Duodenal mucosa (tissue), 2 donors: ENCODE measurements at regions not wholly inside any gene's neighbourhood (a gene's known extent, or its start where the extent isn't known, plus 50 kb on each side); places are given as distances from the start of the nearest gene placed in this dataset.

Experiments
- H3K27ac ChIP-seq: one replicate; pipeline ENCODE4 v1.7.0; 2013; ENCODE audit warnings: low read depth, low read length
- H3K27me3 ChIP-seq, 2 donors: one replicate each; pipeline ENCODE4 v1.7.0; 2013; ENCODE audit warnings: low read length in 2 of 2, control low read depth in 1 of 2; ENCODE audit not compliant: insufficient read depth in 2 of 2, control insufficient read depth in 1 of 2
- H3K36me3 ChIP-seq, 2 donors: one replicate each; pipeline ENCODE4 v1.7.0; 2013; ENCODE audit warnings: low read length in 2 of 2, control low read depth in 1 of 2; ENCODE audit not compliant: insufficient read depth in 2 of 2, control insufficient read depth in 1 of 2
- H3K4me1 ChIP-seq, 2 donors: one replicate each; pipeline ENCODE4 v1.7.0; 2013; ENCODE audit warnings: low read length in 2 of 2, control low read depth in 1 of 2; ENCODE audit not compliant: insufficient read depth in 2 of 2, control insufficient read depth in 1 of 2
- H3K4me3 ChIP-seq, 2 donors: one replicate each; pipeline ENCODE4 v1.7.0; 2013; ENCODE audit warnings: low read length in 2 of 2, low read depth in 1 of 2
- H3K9ac ChIP-seq, 2 donors: one replicate each; pipeline ENCODE4 v1.7.0; 2013; ENCODE audit warnings: low read length in 2 of 2, low read depth in 1 of 2
- H3K9me3 ChIP-seq, 2 donors: one replicate each; pipeline ENCODE4 v1.7.0; 2013; ENCODE audit warnings: low read length in 2 of 2, control low read depth in 1 of 2; ENCODE audit not compliant: control insufficient read depth in 1 of 2

DNA sequence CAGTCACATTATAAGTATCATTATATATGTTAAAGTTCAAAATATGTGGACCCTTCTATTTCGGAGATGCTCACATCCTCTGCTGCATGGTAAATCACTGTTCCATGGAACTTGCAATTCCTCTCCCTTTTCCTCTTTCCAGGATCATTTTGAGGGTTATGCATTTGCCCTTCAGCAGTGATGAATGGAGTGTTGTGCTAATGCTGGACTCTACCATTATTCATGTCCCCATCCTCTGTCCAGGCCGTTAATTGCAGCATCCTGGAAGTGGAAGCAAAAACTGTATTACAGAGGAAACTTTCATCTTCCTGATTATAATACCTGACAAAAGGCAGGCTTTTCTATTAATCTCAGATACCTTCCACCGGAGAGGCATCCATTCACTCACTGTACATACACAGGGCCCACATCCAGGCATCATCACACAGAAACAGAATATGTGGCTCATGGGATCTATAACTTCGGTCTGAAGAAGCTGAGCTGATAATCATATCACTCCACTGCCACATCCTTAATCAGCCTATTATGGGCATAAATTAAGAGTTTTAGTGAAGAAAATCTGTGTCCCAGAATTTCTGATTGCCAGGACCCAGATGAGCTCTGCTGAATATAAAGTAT is 65.0 kb upstream of the ACO1 start:
- Histone ChIP-seq H3K9me3 (no peaks in the 10 kb centered on the region), H3K27ac (no peak overlapping the region), H3K4me1 (no peaks in the 10 kb centered on the region), H3K9ac (no peak overlapping the region), H3K36me3 (no peaks in the 10 kb centered on the region), H3K27me3 (no peaks in the 10 kb centered on the region), H3K4me3 (no peak overlapping the region)

DNA sequence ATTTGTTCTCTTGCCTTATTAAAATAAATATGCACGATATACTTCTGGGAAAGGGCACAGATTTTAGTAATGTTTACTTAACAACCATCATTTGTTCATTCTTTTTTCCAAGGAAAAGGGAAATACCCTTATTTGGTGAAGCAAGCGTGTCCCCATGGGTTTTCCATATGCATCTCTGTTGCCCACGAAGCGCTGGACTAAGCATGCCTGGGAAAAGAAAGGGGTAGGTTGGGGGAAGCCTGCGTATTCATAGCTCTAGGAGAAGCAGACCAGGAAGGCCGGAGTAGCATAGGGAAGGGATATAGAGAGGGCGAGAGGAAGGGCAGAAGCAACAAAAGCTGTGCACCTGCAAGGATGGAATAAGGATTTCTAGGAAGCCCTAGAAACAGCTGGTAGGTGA is 61.8 kb upstream of the ACO1 start:
- Histone ChIP-seq H3K36me3 (no peaks in the 10 kb centered on the region), H3K27ac (no peak overlapping the region), H3K9me3 (no peaks in the 10 kb centered on the region), H3K4me3 (no peak overlapping the region), H3K4me1 (no peaks in the 10 kb centered on the region), H3K9ac (no peak overlapping the region), H3K27me3 (no peaks in the 10 kb centered on the region)

DNA sequence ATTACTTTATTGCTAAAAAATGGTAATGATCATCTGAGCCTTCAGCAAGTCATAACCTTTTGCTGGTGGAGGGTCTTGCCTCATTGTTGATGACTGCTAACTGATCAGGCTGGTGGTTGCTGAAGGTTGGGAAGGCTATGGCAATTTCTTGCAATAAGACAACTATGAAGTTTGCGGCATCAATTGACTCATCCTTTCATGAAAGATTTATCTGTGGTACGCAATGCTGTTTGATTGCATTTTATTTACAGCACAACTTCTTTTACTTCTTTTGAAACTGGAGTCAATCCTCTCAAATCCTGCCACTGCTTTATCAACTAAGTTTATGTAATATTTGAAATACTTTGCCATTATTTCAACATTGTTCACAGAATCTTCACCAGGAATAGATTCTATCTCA is 58.3 kb upstream of the ACO1 start:
- Histone ChIP-seq H3K9me3 (no peaks in the 10 kb centered on the region), H3K27ac (no peak overlapping the region), H3K4me1 (no peaks in the 10 kb centered on the region), H3K9ac (no peak overlapping the region), H3K27me3 (no peaks in the 10 kb centered on the region), H3K36me3 (no peaks in the 10 kb centered on the region), H3K4me3 (no peak overlapping the region)

DNA sequence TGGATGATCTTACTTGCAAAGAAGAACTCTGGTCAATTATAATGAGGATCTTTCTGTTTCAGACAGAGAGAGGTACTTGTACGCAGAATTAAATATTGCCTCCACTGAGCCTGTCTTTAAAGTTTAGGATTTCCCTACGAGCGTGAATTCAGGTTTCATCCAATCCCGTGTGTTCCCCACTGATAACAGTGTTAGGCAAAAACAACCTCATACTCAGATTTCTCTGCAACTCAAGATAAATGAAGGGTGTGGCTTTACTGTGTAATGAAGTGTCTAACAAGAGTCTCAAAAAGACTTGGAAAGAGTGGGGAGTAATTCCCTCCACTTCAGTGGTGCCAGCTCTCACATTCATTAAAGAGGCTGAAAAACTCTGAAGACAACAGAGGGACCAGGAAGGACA is 53.2 kb upstream of the ACO1 start:
- no peaks in the 10 kb centered on the region for H3K36me3 ChIP-seq
- peaks cover 0 to 3% of the 10 kb centered on the region in 2 donors for H3K27me3 ChIP-seq
- H3K4me3 ChIP-seq: no peak overlapping the region
- no peaks in the 10 kb centered on the region for H3K9me3 ChIP-seq
- no peak overlapping the region for H3K9ac ChIP-seq
- no peak overlapping the region for H3K27ac ChIP-seq
- H3K4me1 ChIP-seq: no peaks in the 10 kb centered on the region

DNA sequence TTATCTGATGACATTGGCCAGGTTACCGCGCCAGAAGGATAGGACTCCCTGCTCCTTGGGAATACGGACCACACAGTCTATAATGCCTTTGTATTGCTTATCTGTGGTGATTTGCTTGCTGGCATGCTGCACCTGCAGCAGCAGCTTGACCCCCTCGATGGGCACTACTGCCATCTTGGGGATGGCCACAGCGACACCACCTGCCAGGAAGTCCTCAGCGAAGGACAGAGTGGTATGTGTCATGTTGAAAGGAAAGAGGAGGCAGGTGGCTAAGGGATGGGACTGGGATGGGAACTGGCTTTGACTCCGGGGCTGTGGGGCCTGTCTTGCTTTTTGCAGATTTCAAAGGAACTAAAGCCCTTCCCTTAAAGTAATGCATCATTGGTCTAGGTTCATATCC is 50.3 kb upstream of the ACO1 start:
- Histone ChIP-seq H3K9ac (no peak overlapping the region), H3K36me3 (no peaks in the 10 kb centered on the region), H3K4me1 (no peaks in the 10 kb centered on the region), H3K4me3 (no peak overlapping the region), H3K9me3 (no peaks in the 10 kb centered on the region), H3K27ac (no peak overlapping the region), H3K27me3 (peaks cover 0 to 3% of the 10 kb centered on the region in 2 donors)
